ENCODE measurements at regions not wholly inside any gene's neighbourhood (a gene's known extent, or its start where the extent isn't known, plus 50 kb on each side); places are given as distances from the start of the nearest gene placed in this dataset.

GRCh38 chr5:106876298-106876622 lies 794.5 kb downstream of the EFNA5 start:
- H3K9ac ChIP-seq (replicated peaks; ENCODE audit: extremely low read depth, insufficient read depth, low read length), result no peak overlapping the region
- TF ChIP-seq CTCF (IDR thresholded peaks at IDR 0.05; ENCODE audit: extremely low read depth in 1 of 2, insufficient read depth in 1 of 2, low read depth in 1 of 2, low read length in 2 of 2), result no peak
- TF ChIP-seq GATA2 (IDR thresholded peaks at IDR 0.05; ENCODE audit: insufficient read depth, insufficient read length, low read depth, low read length), result no peak
- no peak for TF ChIP-seq MAX (IDR thresholded peaks at IDR 0.05; ENCODE audit: insufficient read depth, insufficient read length)
- no peak for TF ChIP-seq POLR2A (IDR thresholded peaks at IDR 0.05; ENCODE audit: low read depth, low read length)
- no peak for TF ChIP-seq JUN (IDR thresholded peaks at IDR 0.05; ENCODE audit: borderline replicate concordance, insufficient read depth, insufficient read length, low read depth)
- TF ChIP-seq POLR2AphosphoS5 (IDR thresholded peaks at IDR 0.05; ENCODE audit: insufficient read depth, low read depth, low read length), result no peak
- TF ChIP-seq EZH2 (IDR thresholded peaks at IDR 0.05; ENCODE audit: borderline replicate concordance, low read depth, low read length, severe bottlenecking), result no peak
- TF ChIP-seq FOS (IDR thresholded peaks at IDR 0.05; ENCODE audit: borderline replicate concordance, insufficient read depth, low read length), result no peak
- TF ChIP-seq MYC (IDR thresholded peaks at IDR 0.05; ENCODE audit: low read depth, low read length), result no peak
- no peaks in the 10 kb centered on the region for H3K4me1 ChIP-seq (ENCODE audit: control insufficient read depth, extremely low read depth, insufficient read depth, low read length)
- no TSS peak for BruUV-seq (replicated peaks)
- CTCF ChIA-PET, result interaction anchor here (0.6 to 2.1 kb wide), 4 partner anchors 13 to 1189 kb away, joined by 3 to 5 read pairs (median 4); no protein-coding TSS in a partner anchor
- H3K4me3 ChIP-seq (replicated peaks in 1 of 3; ENCODE audit: insufficient read depth in 1 of 3, low read depth in 1 of 3, low read length in 3 of 3), result no peak overlapping the region
- no peaks in the 10 kb centered on the region for H3K27me3 ChIP-seq (ENCODE audit: control insufficient read depth in 2 of 2, insufficient read depth in 2 of 2, low read length in 2 of 2)
- no peak overlapping the region for H3K4me2 ChIP-seq (ENCODE audit: insufficient read depth, low read length)
- dilution Hi-C loops (cut with MboI; ENCODE audit: extremely low pct_ligation_motif_present, low sequenced_read_pairs) (no loop called here), intact Hi-C loops (cut with micrococcal nuclease) (loop anchor here (5.0 to 10.0 kb wide), 2 partner anchors 604 to 761 kb away; no protein-coding TSS in a partner anchor)
- no peak overlapping the region for H2AFZ ChIP-seq (ENCODE audit: low read depth, low read length)
- FAIRE-seq (no peak), DNase-seq (ENCODE audit: low read depth, low spot score) (no peak)
- no peaks in the 10 kb centered on the region for H3K36me3 ChIP-seq (ENCODE audit: control insufficient read depth in 2 of 2, extremely low read depth in 1 of 2, insufficient read depth in 2 of 2, low read length in 2 of 2)
- H3K9me3 ChIP-seq (replicated peaks; ENCODE audit: control insufficient read depth, insufficient read depth, low read length), result no peaks in the 10 kb centered on the region
- H3K9me1 ChIP-seq (replicated peaks; ENCODE audit: control insufficient read depth, extremely low read depth, insufficient read depth, low read length), result no peaks in the 10 kb centered on the region
- H3K27ac ChIP-seq (ENCODE audit: insufficient read depth, low read depth, low read length), result no peak overlapping the region
- H3K79me2 ChIP-seq (ENCODE audit: control insufficient read depth, insufficient read depth, low read length), result no peaks in the 10 kb centered on the region
- H4K20me1 ChIP-seq (replicated peaks; ENCODE audit: control insufficient read depth, extremely low read depth, insufficient read depth, low read length), result no peaks in the 10 kb centered on the region
- POLR2A ChIA-PET, result interaction anchor here (0.7 kb wide), 1 partner anchor 101 kb away, joined by 3 read pairs; no protein-coding TSS in a partner anchor

Data from endothelial cell of umbilical vein (primary cell).